Muscle layer of colon (tissue), 2 donors: ENCODE measurements at regions not wholly inside any gene's neighbourhood (a gene's known extent, or its start where the extent isn't known, plus 50 kb on each side); places are given as distances from the start of the nearest gene placed in this dataset.
"Not testable (repeated sequence)": the region's sequence is repeated elsewhere in the genome, so short reads cannot be mapped to it uniquely, and the experiment has no call there.

ENCODE experiments used
- H3K27ac ChIP-seq: one replicate; pipeline ENCODE4 v1.7.0; 2013; ENCODE audit warnings: low read depth, mild to moderate bottlenecking, low read length, moderate library complexity
- H3K27me3 ChIP-seq, 2 donors: one replicate each; pipeline ENCODE4 v1.7.0; 2013; ENCODE audit warnings: low read length in 2 of 2, mild to moderate bottlenecking in 2 of 2; ENCODE audit not compliant: insufficient read depth in 2 of 2, control insufficient read depth in 1 of 2
- H3K36me3 ChIP-seq: one replicate; pipeline ENCODE4 v1.7.0; 2013; ENCODE audit warnings: mild to moderate bottlenecking, low read length; ENCODE audit not compliant: insufficient read depth
- H3K4me1 ChIP-seq: one replicate; pipeline ENCODE4 v1.7.0; 2013; ENCODE audit warnings: mild to moderate bottlenecking, low read length; ENCODE audit not compliant: insufficient read depth
- H3K4me3 ChIP-seq, 2 donors: one replicate each; pipeline ENCODE4 v1.7.0; 2013; ENCODE audit warnings: low read length in 2 of 2, low read depth in 1 of 2, mild to moderate bottlenecking in 1 of 2, moderate library complexity in 1 of 2
- H3K9ac ChIP-seq: one replicate; pipeline ENCODE4 v1.7.0; 2013; ENCODE audit warnings: low read length
- H3K9me3 ChIP-seq: one replicate; pipeline ENCODE4 v1.7.0; 2013; ENCODE audit warnings: mild to moderate bottlenecking, low read length
- donor health status: abdominal sarcoma.
- donor health status: Adenocarcinoma of cecum.

DNA sequence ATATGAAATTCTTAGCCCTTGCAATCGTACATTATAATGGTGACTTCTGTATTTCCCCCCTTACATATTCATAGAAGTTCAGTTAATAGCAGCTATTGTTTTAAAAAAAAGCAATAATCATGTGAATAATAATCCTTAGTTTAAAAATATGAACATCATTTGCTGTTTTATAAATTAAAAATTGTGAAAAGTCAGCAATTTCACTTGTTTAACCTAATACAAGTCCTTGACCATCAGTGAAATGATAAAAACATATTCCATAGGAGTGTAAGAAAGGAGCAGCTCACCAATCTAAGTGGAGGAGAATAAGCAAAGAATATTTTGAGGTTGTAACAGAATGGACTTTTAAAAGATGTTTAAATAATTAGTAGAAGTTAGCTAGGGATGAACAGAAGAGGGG lies 650.2 kb downstream of the SUCLG1 start:
- no peaks in the 10 kb centered on the region for H3K9me3 ChIP-seq
- no peak overlapping the region for H3K4me3 ChIP-seq
- no peaks in the 10 kb centered on the region for H3K36me3 ChIP-seq
- H3K27ac ChIP-seq = no peak overlapping the region
- H3K4me1 ChIP-seq = no peaks in the 10 kb centered on the region
- H3K27me3 ChIP-seq = no peaks in the 10 kb centered on the region
- H3K9ac ChIP-seq = no peak overlapping the region

DNA sequence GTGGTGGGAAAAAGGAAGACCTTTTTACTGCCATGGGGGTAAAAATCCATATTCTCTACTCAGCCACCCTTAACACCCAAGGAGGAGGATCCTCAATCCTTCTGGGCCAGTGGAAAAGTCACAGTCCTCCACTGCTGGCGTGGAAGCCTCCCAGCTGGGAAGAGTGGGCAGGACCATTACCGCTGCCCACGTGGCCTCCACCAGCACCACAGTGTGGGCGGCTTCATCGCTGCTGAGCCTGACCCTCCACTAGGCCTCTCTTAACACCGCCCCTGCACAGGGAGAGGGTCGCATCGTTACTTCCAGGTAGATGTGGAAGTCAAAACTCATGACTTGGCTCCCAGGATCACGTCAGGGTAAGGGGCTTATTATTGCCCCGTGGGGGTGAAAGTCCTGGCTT lies 656.5 kb downstream of the SUCLG1 start:
- Histone ChIP-seq H3K4me3 (no peak overlapping the region), H3K27me3 (no peaks in the 10 kb centered on the region), H3K36me3 (no peaks in the 10 kb centered on the region), H3K27ac (no peak overlapping the region), H3K9ac (no peak overlapping the region), H3K4me1 (no peaks in the 10 kb centered on the region), H3K9me3 (no peaks in the 10 kb centered on the region)

DNA sequence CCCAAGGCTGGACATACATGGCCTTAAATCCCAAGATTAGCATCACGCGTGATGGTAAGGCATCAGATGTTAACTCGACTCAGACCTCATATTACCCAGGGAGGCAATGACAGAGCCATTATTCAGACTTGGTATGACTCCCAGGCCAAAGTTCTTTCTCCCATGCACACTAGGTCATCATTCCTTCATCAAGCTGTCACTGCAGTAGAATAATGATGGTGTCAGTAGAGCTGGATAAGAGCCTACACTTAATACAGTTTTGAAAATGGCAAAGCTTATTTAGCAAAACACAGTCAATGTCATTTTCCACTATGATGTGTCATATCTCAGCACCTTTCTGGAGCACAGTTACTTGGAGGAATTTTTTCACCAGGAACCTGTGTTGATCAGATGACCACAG lies 663.3 kb downstream of the SUCLG1 start:
- Histone ChIP-seq H3K27ac (no peak overlapping the region), H3K9me3 (no peaks in the 10 kb centered on the region), H3K4me3 (no peak overlapping the region), H3K4me1 (no peaks in the 10 kb centered on the region), H3K9ac (no peak overlapping the region), H3K36me3 (no peaks in the 10 kb centered on the region), H3K27me3 (no peaks in the 10 kb centered on the region)

DNA sequence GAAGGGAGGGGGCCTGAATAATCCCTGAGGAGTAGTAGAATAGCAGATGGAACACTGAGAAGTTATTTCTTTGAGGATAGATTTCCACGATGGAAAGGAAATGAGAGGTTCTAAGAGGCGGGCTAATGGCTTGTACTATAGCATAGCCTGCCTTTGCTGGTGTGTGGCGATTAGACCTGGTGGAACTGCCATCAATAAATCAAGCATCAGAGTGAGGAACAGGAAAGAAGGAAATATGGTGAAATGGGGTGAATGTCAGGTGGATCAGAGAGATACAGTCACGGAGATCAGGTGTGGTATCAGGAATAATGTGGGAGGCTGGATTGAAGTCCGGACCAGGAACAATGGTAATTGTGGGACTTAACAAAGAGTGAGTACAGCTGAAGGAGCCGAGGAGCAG lies 668.6 kb downstream of the SUCLG1 start:
- not testable (repeated sequence) for H3K36me3 ChIP-seq, H3K4me1 ChIP-seq, H3K4me3 ChIP-seq, H3K27ac ChIP-seq, H3K9me3 ChIP-seq, H3K9ac ChIP-seq, H3K27me3 ChIP-seq

DNA sequence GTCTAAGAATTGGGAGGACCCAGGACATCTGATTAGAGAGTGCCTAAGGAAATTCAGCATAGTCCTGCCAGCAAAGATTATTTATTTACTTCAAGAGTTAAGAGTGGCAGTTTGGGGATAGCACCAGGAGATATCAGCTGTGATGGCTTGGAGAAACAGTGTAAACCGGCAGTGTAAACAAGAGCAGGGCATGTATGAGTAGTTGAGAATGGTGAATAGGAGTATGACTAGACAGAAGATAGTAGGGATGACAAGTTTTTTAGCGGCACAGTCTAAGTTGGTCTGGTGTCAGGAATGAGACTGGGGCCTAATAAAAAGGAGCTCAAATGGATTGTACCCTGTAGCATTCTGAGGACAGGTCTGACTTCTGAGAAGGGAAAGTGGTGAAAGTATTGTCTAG lies 669.4 kb downstream of the SUCLG1 start:
- not testable (repeated sequence) for H3K9ac ChIP-seq, H3K27ac ChIP-seq, H3K36me3 ChIP-seq, H3K4me3 ChIP-seq, H3K27me3 ChIP-seq, H3K9me3 ChIP-seq, H3K4me1 ChIP-seq

DNA sequence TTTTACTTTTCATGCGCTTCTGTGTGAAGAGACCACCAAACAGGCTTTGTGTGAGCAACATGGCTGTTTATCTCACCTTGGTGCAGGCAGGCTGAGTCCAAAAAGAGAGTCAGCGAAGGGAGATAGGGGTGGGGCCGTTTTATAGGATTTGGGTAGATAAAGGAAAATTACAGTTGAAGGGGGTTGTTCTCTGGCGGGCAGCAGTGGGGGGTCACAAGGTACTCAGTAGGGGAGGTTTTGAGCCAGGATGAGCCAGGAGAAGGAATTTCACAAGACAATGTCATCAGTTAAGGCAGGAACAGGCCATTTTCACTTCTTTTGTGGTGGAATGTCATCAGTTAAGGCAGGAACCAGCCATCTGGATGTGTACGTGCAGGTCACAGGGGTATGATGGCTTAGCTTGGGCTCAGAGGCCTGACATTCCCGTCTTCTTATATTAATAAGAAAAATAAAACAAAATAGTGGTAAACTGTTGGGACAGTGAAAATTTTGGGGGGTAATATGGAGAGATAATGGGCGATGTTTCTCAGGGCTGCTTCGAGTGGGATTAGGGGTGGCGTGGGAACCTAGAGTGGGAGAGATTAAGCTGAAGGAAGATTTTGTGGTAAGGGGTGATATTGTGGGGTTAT lies 670.0 kb downstream of the SUCLG1 start:
- H3K27ac ChIP-seq, H3K9ac ChIP-seq, H3K9me3 ChIP-seq, H3K36me3 ChIP-seq, H3K4me3 ChIP-seq, H3K4me1 ChIP-seq, H3K27me3 ChIP-seq: not testable (repeated sequence)

DNA sequence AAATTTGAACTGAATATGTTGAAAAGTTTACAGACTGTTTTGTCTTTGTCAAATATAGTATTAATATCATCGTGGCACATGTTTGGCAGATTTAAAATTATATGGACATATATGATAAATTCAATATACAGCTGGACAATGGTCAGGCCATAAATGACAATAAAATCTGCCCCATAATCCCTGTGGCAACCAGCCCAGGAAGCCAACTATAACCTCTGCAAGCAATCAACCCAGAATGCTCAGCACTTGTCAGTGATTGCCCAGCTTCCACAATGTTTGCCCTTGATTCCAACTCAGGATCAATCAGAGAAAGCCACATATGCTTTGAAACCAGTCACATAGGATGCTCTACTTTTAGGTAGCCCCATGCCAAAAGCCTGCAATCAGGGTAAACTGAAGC lies 671.9 kb downstream of the SUCLG1 start:
- H3K9ac ChIP-seq = no peak overlapping the region
- H3K27ac ChIP-seq = no peak overlapping the region
- H3K36me3 ChIP-seq = no peaks in the 10 kb centered on the region
- no peaks in the 10 kb centered on the region for H3K9me3 ChIP-seq
- no peaks in the 10 kb centered on the region for H3K27me3 ChIP-seq
- H3K4me3 ChIP-seq = no peak overlapping the region
- H3K4me1 ChIP-seq = no peaks in the 10 kb centered on the region

DNA sequence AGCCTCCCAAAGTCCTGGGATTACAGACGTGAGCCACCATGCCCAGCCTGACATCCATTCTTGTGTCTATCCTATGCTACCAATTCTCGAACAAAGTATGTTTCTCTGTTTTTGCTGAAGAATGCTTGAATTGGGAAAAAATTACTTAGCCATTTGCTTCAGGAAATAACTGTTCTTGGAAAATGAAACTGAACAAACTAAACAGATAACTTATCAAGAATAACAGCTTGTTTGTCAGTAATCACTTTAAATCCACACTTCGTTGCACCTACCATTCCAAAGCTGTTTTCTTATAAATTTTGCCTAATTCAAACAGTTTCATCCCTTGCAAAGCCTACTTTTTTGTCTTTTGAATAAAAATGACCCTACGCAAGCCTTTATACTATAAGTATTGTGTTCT lies 672.9 kb downstream of the SUCLG1 start:
- H3K36me3 ChIP-seq = no peaks in the 10 kb centered on the region
- no peak overlapping the region for H3K27ac ChIP-seq
- H3K27me3 ChIP-seq = no peaks in the 10 kb centered on the region
- H3K9ac ChIP-seq = no peak overlapping the region
- no peaks in the 10 kb centered on the region for H3K9me3 ChIP-seq
- no peaks in the 10 kb centered on the region for H3K4me1 ChIP-seq
- H3K4me3 ChIP-seq = no peak overlapping the region

DNA sequence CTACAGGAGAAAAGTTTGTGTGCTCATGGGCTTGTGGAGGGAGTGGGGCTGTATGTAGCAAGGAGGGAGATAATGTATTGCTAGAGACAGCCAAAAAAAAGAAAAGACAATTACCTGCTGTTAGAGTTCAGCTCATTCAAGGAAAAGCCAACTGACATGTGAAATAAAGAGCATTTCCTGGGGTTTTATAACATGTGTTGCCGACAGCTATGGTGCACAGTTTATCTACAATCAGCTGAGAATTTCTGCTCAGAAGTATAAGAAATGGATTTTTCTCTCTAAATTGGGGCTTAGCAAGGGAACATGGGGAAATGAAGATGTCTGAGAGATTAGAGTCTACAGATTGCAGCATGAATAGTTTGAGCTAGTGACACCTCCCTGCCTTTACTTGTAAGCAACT lies 674.1 kb downstream of the SUCLG1 start:
- no peaks in the 10 kb centered on the region for H3K9me3 ChIP-seq
- H3K36me3 ChIP-seq = no peaks in the 10 kb centered on the region
- no peaks in the 10 kb centered on the region for H3K4me1 ChIP-seq
- no peak overlapping the region for H3K9ac ChIP-seq
- H3K27ac ChIP-seq = no peak overlapping the region
- H3K27me3 ChIP-seq = no peaks in the 10 kb centered on the region
- H3K4me3 ChIP-seq = no peak overlapping the region

DNA sequence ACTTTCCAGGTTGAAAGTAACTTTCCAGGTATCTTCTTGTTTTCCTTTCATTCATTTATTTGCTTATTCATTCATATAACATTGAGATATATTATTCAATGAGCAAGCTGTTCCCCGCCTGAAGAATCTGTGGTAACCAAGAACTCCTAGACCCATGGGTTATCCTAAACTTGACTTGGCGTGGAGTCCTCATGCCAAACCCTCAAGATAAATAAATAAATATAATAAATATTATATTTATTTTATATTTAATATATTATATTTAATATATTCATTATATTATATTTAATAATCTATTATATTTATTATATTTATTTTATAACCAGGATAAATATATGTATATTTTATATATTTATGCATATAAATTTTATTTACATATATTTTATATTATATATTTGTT lies 674.8 kb downstream of the SUCLG1 start:
- Histone ChIP-seq H3K9ac (no peak overlapping the region), H3K4me3 (no peak overlapping the region), H3K27me3 (no peaks in the 10 kb centered on the region), H3K4me1 (no peaks in the 10 kb centered on the region), H3K27ac (no peak overlapping the region), H3K9me3 (no peaks in the 10 kb centered on the region), H3K36me3 (no peaks in the 10 kb centered on the region)

DNA sequence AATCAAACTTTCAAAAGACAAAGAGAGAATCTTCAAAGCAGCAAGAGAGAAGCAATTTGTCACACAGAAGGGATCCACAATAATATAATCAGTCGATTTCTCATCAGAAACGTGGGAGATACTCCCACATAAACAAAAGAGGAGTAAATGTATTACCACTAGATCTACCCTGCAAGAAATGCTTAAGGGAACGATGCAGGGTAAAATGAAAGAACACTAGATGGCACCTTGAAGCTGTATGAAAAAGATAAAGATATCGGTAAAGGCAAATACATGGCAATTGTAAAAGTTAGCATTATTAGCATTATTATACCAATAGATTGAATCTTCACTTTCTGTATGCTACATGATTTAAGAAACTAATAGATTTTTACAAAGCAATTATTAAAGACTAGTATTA lies 677.0 kb downstream of the SUCLG1 start:
- Histone ChIP-seq H3K36me3 (no peaks in the 10 kb centered on the region), H3K27ac (no peak overlapping the region), H3K27me3 (no peaks in the 10 kb centered on the region), H3K9ac (no peak overlapping the region), H3K4me3 (no peak overlapping the region), H3K4me1 (no peaks in the 10 kb centered on the region), H3K9me3 (no peaks in the 10 kb centered on the region)

DNA sequence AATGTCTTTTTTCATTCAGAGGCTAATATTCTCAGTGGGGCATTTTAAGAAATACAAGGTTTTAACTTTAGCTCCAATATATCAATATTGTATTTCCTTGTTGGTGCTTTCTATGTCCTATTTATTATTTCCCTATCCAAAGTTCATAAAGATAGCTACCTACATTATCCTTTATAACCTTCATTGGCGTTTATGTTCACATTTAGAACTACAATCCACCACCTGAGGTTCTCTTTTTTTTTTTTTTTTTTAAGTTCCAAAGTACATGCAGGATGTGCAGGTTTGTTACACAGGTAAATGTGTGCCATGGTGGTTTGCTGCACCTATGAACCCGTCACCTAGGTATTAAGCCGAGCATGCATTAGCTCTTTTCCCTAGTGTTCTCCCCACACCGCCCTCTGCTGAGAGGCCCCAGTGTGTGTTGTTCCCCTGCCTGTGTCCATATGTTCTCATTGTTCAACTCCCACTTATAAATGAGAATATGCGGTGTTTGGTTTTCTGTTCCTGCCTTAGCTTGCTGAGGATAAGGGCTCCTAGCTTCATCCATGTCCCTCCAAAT lies 694.6 kb downstream of the SUCLG1 start:
- no peak overlapping the region for H3K9ac ChIP-seq
- H3K36me3 ChIP-seq = no peaks in the 10 kb centered on the region
- H3K9me3 ChIP-seq = no peaks in the 10 kb centered on the region
- H3K27me3 ChIP-seq = no peaks in the 10 kb centered on the region
- no peak overlapping the region for H3K27ac ChIP-seq
- no peak overlapping the region for H3K4me3 ChIP-seq
- H3K4me1 ChIP-seq = no peaks in the 10 kb centered on the region
